ENCODE measurements at regions not wholly inside any gene's neighbourhood (a gene's known extent, or its start where the extent isn't known, plus 50 kb on each side); places are given as distances from the start of the nearest gene placed in this dataset.

GRCh38 chr11:15913261-15913660 lies 443.1 kb downstream of the SOX6 start:
- Mint-ChIP-seq H3K36me3 (no peaks in the 10 kb centered on the region), H3K27ac (no peak overlapping the region), H3K27me3 (ENCODE audit: low read depth) (peaks cover 4% of the 10 kb centered on the region), H3K4me3 (no peak overlapping the region), H3K4me1 (peaks cover 23% of the 10 kb centered on the region), H3K9me3 (peaks cover 4% of the 10 kb centered on the region)
- DNase-seq (ENCODE audit: low spot score in 2 of 2, unreplicated experiment in 2 of 2) = no peak
- TF ChIP-seq, protein P1, sequence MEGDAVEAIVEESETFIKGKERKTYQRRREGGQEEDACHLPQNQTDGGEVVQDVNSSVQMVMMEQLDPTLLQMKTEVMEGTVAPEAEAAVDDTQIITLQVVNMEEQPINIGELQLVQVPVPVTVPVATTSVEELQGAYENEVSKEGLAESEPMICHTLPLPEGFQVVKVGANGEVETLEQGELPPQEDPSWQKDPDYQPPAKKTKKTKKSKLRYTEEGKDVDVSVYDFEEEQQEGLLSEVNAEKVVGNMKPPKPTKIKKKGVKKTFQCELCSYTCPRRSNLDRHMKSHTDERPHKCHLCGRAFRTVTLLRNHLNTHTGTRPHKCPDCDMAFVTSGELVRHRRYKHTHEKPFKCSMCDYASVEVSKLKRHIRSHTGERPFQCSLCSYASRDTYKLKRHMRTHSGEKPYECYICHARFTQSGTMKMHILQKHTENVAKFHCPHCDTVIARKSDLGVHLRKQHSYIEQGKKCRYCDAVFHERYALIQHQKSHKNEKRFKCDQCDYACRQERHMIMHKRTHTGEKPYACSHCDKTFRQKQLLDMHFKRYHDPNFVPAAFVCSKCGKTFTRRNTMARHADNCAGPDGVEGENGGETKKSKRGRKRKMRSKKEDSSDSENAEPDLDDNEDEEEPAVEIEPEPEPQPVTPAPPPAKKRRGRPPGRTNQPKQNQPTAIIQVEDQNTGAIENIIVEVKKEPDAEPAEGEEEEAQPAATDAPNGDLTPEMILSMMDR (IDR thresholded peaks at IDR 0.05; ENCODE audit: unreplicated experiment) = no peak
